Activated CD4-positive, CD25-positive, alpha-beta regulatory T cell treated with anti-CD3 and anti-CD28 coated beads, Interleukin-2, amount 50 U/mL, for 24 hours (primary cell): ENCODE measurements at regions not wholly inside any gene's neighbourhood (a gene's known extent, or its start where the extent isn't known, plus 50 kb on each side); places are given as distances from the start of the nearest gene placed in this dataset.
"Not testable (repeated sequence)": the region's sequence is repeated elsewhere in the genome, so short reads cannot be mapped to it uniquely, and the experiment has no call there.

Experiments used
- ATAC-seq, 2 donors: fragments of 150-1000 bp; cut with Tn5 transposase; one replicate each; pipeline ENCODE4 v1.10.0; 2021; ENCODE audit warnings: mild to moderate bottlenecking in 1 of 2, moderate library complexity in 1 of 2

GRCh38 chr7:69187824-69188333, 410.4 kb upstream of the AUTS2 start:
- ATAC-seq = no peak

DNA sequence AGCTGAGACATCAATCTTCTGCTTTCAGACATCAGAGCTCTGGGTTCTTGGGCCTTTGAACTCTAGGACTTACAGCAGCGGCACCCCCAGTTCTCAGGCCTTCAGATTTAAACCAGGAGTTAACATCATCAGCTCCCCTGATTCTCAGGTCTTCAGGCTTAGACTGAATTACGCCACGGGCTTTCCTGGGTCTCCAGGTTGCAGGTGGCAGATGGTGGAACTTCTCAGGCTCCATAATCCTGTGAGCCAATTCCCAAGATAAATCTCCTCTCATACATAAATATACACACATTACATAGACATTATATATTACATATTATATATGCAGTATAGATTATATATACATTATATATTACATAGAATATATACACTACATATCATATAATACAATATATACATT, 408.9 kb upstream of the AUTS2 start:
- ATAC-seq = no peak

DNA sequence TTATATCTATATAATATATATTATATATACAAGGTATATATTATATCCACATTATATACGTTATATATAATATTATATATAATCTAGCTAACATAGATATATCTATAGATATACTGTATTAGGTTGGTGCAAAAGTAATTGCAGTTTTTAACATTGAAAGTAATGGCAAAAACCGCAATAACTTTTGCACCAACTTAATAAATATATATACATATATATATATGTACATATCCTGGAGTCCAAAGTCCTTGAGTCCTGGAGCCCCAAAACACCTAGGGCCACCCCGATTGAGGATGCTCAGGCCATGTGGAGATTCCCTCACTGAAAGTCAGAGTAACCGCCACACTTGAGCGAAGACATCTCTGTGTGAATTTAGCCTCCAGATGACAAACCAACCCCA, 408.2 kb upstream of the AUTS2 start:
- ATAC-seq = no peak

DNA sequence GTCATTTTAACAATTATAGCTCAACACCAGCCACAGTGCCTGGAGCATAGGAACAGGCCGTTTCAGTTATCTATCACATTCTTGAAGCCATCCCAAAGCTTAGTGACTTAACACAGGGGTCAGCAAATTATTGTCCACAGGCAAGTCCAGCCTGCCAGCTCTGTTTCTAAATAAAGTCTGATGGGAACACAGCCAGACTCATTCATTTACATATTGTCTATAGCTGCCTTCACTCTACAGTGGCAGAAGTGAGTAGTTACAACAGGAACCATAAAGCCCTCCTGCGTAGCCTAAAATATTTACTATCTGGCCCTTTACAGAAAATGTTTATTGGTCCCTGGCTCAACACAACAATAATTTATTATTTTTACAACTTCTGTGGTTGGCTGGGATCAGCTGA, 407.5 kb upstream of the AUTS2 start:
- no peak for ATAC-seq

DNA sequence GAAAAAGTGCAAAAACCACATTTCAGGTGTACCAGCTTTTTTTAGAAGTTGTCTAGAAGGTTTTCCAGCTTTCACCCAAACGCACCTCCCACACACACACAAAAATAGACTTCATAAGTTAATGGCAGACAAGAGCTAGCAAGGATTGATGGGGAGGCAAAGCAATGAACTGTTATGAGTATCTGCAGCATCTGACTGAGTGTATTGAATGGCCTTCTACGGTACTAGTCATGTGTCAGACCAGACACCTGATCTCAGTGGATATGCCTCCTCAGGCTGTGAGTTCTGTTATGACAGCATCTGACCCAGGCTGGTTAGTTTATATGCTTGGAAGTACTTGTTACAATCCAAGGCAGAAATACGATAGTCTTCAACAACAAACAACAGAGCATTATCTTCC, 406.1 kb upstream of the AUTS2 start:
- ATAC-seq = no peak

DNA sequence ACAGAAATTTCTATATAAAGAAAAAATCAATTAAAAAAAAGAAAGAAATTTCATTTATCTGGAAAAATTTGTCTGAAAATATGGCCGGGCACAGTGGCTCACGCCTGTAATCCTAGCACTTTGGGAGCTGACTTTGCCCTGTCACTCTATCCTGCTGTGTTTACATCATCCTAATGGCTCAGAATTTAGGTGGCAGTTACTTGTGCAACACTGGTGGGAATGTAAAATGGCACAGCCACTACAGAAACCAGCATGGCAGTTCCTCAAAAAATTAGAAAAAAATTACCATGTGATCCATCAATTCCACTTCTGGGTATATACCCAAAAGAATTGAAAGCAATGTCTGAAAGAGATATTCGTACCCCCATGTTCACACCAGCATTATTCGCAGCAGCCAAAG, 405.2 kb upstream of the AUTS2 start:
- no peak for ATAC-seq

DNA sequence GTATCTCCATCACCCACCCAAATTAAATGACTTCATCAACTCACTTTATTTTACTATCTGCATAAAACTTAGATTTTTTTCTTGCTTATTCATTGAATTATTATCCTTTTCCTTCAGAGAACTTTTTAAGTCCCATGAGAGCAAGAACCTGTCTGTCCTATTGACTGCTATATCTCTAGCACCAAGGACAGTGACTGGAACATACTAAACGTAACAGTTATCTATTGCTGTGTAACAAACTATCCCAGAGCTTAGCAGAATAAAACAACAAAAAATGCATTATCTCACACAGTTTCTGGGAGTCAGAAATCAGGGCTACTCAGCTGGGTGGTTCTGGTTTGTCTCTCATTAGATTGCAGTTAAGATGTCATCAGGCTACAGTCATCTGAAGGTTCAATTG, 401.7 kb upstream of the AUTS2 start:
- ATAC-seq = no peak

GRCh38 chr7:69198250-69198649, 400.0 kb upstream of the AUTS2 start:
- ATAC-seq = no peak

DNA sequence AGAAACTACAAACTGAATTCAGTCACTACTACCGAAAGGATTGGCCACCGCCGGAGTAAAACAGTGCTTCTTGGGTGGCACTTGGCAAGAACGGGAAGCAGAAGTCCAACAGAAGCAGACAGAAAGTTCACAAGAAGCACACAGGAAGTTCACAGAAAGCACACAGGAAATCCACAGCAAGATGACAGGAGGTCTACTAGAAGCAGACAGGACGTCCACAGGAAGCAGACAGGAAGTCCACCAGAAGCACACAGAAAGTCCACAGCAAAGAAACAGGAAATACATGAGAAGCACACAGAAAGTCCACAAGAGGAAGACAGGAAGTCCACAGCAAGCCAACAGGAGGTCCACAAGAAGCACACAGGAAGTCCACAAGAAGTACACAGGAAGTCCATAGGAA, 399.2 kb upstream of the AUTS2 start:
- ATAC-seq = no peak

DNA sequence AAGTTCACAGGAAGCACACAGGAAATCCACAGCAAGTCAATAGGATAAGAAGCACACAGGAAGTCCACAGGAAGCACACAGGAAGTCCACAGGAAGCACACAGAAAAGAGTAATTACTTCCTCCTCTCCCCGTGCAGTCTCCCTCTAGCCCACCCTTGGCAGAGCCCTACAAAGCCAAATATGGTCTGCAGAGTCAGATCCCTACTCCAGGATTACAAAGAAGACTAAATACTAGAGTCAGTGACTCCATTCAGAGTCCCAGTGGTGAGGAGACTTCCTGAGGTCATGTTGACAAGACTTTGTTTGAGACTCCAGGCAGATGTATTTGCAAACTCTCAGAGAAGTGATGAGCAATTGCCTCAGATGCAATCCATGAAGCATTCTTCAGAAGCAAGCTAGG, 398.6 kb upstream of the AUTS2 start:
- ATAC-seq = no peak

DNA sequence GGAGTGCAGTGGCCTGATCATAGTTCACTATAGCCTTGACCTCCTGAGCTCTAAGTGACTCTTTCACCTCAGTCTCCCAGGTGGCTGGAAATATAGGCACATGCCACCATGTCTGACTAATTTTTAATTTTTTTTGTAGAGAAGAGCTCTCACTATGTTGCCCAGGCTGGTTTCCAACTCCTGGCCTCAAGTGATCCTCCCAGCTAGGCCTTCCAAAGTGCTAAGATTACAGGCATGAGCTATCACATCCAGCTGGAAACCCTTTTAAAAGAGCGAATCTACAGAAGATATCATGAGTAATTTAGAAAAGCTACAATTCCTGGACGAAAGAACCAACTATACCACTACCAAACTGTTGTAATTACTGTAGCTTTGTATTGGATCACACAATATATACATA, 394.4 kb upstream of the AUTS2 start:
- ATAC-seq = no peak

- no peak for ATAC-seq
Measured at GRCh38 chr7:69204943-69205342, 393.3 kb upstream of the AUTS2 start.

GRCh38 chr7:69205581-69205980, 392.7 kb upstream of the AUTS2 start:
- ATAC-seq = no peak

GRCh38 chr7:69208276-69208675, 390.0 kb upstream of the AUTS2 start:
- no peak for ATAC-seq

DNA sequence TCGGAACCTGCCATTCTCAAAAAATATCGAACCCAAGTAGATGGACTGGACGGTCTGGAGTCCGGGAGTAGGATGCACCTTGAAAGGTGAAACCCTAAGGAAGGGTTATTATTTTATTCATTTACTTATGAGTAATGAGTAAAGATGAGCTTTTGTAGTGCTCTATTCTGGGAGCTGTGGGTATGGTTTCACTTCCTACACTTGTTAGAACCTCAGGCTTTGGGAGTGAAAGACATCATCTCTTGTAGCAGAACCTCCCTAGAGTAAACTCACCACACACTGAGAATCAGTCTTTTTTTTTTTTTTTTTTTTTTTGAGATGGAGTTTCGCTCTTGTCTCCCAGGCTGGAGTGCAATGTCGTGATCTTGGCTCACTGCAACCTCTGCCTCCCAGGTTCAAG, 389.4 kb upstream of the AUTS2 start:
- no peak for ATAC-seq

GRCh38 chr7:69211336-69211735, 386.9 kb upstream of the AUTS2 start:
- ATAC-seq = no peak

DNA sequence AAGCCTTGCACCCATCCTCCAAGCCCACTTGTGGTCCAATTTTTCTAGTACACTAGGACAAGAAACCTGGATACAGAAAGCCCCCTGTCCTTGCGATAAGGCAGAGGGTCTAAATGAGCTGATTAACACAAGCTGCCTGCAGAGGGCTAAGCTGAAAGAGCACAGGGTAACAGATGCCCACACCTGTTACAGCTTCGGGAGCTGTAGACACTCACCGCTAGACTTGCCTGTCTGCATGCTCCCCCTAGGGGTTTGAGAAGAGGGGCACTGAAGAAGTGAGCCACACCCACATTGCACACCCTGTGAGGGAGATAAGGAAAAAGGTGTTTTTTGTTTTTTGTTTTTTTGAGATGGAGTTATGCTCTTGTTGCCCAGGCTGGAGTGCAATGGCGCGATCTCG, 386.5 kb upstream of the AUTS2 start:
- no peak for ATAC-seq

GRCh38 chr7:69213878-69214277, 384.4 kb upstream of the AUTS2 start:
- ATAC-seq = no peak

GRCh38 chr7:69215516-69215915, 382.8 kb upstream of the AUTS2 start:
- not testable (repeated sequence) for ATAC-seq

GRCh38 chr7:69217516-69218350, 380.5 kb upstream of the AUTS2 start:
- no peak for ATAC-seq

DNA sequence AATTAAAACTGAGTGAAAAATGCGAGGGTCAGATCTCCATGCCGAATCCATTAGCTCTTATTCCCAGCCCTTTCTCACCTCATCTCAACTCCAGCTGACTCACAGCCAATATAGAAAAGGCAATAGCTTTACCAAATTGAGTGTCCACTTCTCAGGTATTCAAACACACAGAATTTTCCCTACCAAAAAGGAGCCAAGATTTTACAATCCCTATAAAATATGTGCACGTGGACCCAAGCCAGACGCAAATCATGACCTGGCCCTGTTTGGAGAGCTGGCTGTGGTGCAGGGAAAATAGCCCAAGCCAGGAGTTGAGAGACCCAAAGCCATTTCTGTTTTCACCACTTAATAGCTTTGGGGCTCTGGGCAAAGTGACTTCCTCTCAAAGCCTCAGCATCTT, 379.7 kb upstream of the AUTS2 start:
- no peak for ATAC-seq

DNA sequence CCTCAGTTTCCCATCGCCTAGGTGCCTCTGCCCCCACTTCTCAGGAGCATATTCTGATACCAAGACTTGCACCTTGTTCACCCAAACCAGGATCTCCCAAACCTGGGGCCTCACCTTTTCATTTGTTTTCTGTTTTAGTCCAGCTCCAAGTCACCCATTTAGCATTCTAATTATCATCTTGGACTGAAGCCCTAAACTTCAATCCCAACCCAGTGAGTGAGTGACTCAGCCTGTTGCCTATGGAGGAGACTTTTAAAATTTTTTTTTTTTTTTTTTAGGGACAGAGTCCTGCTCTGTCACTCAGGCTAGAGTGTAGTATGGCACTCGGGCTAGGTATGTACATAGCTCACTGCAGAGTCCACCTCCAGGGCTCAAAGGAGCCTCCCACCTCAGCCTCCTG, 378.9 kb upstream of the AUTS2 start:
- ATAC-seq = no peak

DNA sequence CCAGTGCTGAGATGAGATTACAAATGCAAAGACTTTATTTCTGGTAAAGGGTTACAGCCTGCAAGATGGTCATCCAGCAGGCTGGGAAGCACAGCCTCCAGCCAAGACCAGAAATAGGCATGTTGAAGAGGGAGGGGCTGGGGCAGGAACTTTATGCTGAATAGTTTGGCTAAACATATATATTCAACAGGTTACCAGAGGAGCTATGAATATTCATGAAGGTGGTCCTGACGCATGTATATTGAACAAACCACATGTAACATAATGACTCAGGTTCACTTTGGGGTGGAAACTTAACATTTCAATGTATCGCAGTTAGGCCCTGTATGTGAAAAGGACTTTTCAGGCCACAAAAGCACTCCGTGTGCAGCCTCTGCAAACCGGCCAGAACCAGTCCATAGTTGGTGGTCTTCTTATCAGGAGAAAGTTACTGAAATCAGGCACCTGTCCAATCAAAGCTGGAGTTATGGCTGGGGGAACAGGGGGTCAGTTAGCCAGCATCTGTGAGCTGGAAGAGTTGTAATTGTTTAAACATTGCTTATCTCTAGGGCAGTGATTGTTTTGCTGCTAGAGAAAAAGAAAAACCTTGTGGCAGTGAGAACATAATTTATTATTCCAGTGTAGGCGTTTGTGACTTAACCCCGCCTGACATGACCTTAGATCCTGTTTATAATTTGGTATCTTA, 372.9 kb upstream of the AUTS2 start:
- no peak for ATAC-seq

DNA sequence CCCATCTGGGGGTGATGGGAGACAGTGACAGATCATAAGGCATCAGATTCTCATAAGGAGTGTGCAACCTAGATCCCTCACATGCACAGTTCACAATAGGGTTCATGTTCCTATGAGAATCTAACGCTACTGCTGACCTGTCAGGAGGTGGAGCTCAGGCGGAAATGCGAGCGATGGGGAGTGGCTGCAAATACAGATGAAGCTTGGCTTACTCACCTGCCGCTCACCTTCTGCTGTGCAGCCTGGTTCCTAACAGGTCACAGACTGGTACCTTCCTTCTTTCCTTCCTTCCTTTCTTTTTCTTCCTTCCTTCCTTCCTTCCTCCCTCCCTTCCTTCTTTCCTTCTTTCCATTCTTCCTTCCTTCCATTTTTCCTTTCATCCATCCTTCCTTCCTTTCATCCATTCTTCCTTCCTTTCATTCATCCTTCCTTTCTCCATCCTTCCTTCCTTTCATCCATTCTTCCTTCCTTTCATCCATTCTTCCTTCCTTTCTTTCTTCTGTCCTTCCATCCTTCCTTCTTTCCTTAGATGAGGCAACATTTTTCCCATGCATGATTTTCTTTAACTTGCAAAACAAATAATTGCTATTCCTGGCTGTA, 370.0 kb upstream of the AUTS2 start:
- no peak for ATAC-seq
